Ectodermal cell (in vitro differentiated cells): ENCODE measurements at regions not wholly inside any gene's neighbourhood (a gene's known extent, or its start where the extent isn't known, plus 50 kb on each side); places are given as distances from the start of the nearest gene placed in this dataset.

Source experiments
- H3K27ac ChIP-seq: 2 replicates; pipeline ENCODE4 v1.7.0; 2013; ENCODE audit warnings: mild to moderate bottlenecking, low read depth, low read length; ENCODE audit not compliant: insufficient read depth, poor library complexity, severe bottlenecking
- H3K27me3 ChIP-seq: 2 replicates; pipeline ENCODE4 v1.7.0; 2013; ENCODE audit warnings: mild to moderate bottlenecking, low read length; ENCODE audit not compliant: insufficient read depth, control insufficient read depth, poor library complexity, severe bottlenecking
- H3K36me3 ChIP-seq: one replicate; pipeline ENCODE4 v1.7.0; 2013; ENCODE audit warnings: low read length; ENCODE audit not compliant: control insufficient read depth, insufficient read depth
- H3K4me1 ChIP-seq: one replicate; pipeline ENCODE4 v1.7.0; 2013; ENCODE audit warnings: low read length; ENCODE audit not compliant: control insufficient read depth, insufficient read depth
- H3K4me3 ChIP-seq: 2 replicates; pipeline ENCODE4 v1.7.0; 2013; ENCODE audit warnings: low read depth, low read length, control low read depth; ENCODE audit not compliant: insufficient read depth
- H3K9me3 ChIP-seq: 2 replicates; pipeline ENCODE4 v1.7.0; 2013; ENCODE audit warnings: mild to moderate bottlenecking, low read length, moderate library complexity; ENCODE audit not compliant: control insufficient read depth
- WGBS, 2 experiments: methylation state at CpG; one replicate each; pipeline ENCODE4 v1.1.7; 2013; ENCODE audit warnings: missing lambda C conversion rate in 2 of 2; 5-methylcytosine and 5-hydroxymethylcytosine counted together

DNA sequence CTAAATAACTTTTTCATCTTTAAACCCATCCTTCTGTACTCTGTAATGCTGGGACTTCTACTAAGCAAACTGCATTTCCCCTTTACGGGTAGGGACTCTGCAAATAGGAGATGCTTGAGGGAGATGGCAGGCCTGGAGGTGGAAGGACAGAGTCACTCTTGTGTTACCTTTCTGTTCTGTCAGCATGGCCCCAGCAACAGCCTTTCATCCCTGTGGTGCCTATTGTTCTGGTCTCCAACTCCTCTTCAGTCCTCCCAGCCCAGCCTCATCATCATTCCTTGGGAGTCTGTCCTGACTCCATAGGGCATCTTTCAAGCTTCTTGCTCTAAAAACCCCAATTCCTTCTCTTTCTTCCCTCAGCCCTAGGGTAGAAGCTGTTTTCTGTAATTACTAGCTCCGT lies 230.0 kb downstream of the SNX13 start:
- no peaks in the 10 kb centered on the region for H3K36me3 ChIP-seq
- 19 to 20% methylated on average over 2 of the region's 2 CpGs for WGBS, 2 experiments
- H3K27ac ChIP-seq: no peak overlapping the region
- H3K9me3 ChIP-seq: no peaks in the 10 kb centered on the region
- H3K4me3 ChIP-seq: no peak overlapping the region
- H3K4me1 ChIP-seq: peaks cover 19% of the 10 kb centered on the region
- H3K27me3 ChIP-seq: no peaks in the 10 kb centered on the region

- H3K27ac ChIP-seq: no peak overlapping the region
- H3K9me3 ChIP-seq: no peaks in the 10 kb centered on the region
- WGBS, 2 experiments: no CpG with 5 or more reads among the region's 1 CpG
- H3K27me3 ChIP-seq: no peaks in the 10 kb centered on the region
- H3K4me1 ChIP-seq: peaks cover 18% of the 10 kb centered on the region
- H3K4me3 ChIP-seq: no peak overlapping the region
- H3K36me3 ChIP-seq: no peaks in the 10 kb centered on the region
Measured at GRCh38 chr7:17713584-17713983, 226.7 kb downstream of the SNX13 start.

DNA sequence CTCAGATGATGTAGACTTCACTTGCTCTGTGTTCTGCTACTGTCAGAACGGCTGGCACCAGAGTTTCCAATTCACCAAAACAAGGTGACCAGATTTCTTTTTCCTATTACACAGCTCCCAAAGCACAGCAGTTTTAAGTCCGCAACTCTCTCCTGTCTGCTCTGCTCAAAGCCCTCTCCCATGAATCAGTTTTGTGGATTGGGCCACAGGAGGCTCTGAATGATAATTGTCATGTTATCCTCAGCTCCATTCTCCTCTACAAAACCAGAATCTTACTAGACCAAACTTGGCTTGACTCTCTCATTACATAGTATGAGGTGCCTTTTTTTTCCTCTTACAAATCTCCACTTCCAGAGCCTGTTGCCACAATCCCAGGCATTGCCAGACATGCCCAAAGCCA lies 223.5 kb downstream of the SNX13 start:
- Histone ChIP-seq H3K27me3 (no peaks in the 10 kb centered on the region), H3K27ac (no peak overlapping the region), H3K4me3 (no peak overlapping the region), H3K4me1 (no peaks in the 10 kb centered on the region), H3K9me3 (no peaks in the 10 kb centered on the region), H3K36me3 (no peaks in the 10 kb centered on the region)
- 80 to 81% methylated on average over 1 of the region's 2 CpGs for WGBS, 2 experiments

DNA sequence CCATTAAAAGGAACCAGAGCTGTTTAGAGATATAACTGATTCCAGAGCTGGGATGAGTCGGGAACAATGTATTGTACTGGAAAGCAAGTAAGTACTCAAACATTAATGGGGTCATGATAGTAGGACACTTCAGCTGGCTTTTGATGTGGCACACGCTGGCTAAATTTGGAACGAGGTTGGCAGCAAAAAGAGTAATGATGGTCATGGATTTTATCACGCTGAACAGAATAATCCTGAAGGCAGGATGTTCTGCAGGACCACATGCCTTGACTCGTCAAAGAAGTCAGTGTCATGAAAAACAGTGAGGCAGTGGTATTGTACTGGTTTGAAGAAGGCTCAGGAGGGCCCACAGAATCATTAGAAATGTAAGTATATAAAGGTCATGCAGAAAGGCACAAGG lies 220.3 kb downstream of the SNX13 start:
- H3K4me3 ChIP-seq: no peak overlapping the region
- no peaks in the 10 kb centered on the region for H3K4me1 ChIP-seq
- no peak overlapping the region for H3K27ac ChIP-seq
- 91 to 95% methylated on average over 5 of the region's 5 CpGs for WGBS, 2 experiments
- no peaks in the 10 kb centered on the region for H3K27me3 ChIP-seq
- no peaks in the 10 kb centered on the region for H3K36me3 ChIP-seq
- H3K9me3 ChIP-seq: no peaks in the 10 kb centered on the region

- H3K4me1 ChIP-seq: no peaks in the 10 kb centered on the region
- H3K4me3 ChIP-seq: no peak overlapping the region
- H3K27ac ChIP-seq: no peak overlapping the region
- H3K9me3 ChIP-seq: no peaks in the 10 kb centered on the region
- H3K27me3 ChIP-seq: no peaks in the 10 kb centered on the region
- H3K36me3 ChIP-seq: no peaks in the 10 kb centered on the region
Measured at GRCh38 chr7:17721736-17722285, 218.5 kb downstream of the SNX13 start.

DNA sequence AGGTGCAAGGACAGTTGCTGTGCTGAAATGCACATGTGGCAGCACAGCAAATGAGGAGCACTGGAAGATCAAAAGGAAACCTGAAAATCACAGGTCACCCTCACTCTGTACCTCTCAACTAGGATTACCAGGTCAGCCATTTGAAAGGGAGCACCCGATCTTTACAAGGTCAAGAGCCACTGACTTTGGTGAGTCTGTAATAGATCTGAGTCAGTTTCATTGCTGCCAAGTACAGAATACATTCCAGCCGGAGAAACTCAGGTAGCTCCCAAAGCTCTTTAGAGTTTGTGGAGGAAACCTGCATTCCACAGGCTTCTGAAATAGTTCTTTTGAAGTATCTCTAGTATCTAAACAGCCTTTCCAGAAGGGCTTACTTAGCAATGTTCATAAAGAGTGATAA lies 217.5 kb downstream of the SNX13 start:
- WGBS, 2 experiments: 95 to 96% methylated on average over 2 of the region's 2 CpGs
- Histone ChIP-seq H3K4me3 (no peak overlapping the region), H3K36me3 (no peaks in the 10 kb centered on the region), H3K9me3 (no peaks in the 10 kb centered on the region), H3K4me1 (no peaks in the 10 kb centered on the region), H3K27me3 (no peaks in the 10 kb centered on the region), H3K27ac (no peak overlapping the region)

DNA sequence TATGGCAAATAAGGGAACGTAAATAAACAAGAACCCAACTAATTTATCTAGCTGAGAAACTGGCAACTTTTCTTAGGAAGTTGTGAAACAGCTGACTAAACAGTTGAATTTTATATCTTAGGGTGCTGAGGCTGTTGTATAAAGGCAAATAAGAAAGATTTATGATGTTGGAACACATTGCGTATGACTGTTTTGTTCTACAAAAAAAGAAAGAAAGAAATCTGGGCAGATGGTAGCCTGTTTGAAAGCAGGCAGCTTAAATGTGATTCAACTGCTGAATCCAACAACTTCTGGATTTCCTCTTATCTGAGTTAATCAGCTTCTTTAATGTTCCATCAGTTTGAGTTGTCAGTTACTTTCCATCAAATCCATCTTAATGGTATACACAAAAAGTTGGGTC lies 214.5 kb downstream of the SNX13 start:
- WGBS, 2 experiments: 86 to 99% methylated on average over 2 of the region's 2 CpGs
- Histone ChIP-seq H3K9me3 (no peaks in the 10 kb centered on the region), H3K36me3 (no peaks in the 10 kb centered on the region), H3K27ac (no peak overlapping the region), H3K4me1 (no peaks in the 10 kb centered on the region), H3K4me3 (no peak overlapping the region), H3K27me3 (no peaks in the 10 kb centered on the region)

- Histone ChIP-seq H3K4me3 (no peak overlapping the region), H3K9me3 (no peaks in the 10 kb centered on the region), H3K4me1 (no peaks in the 10 kb centered on the region), H3K36me3 (no peaks in the 10 kb centered on the region), H3K27me3 (no peaks in the 10 kb centered on the region), H3K27ac (no peak overlapping the region)
- 90 to 94% methylated on average over 3 of the region's 3 CpGs for WGBS, 2 experiments
Measured at GRCh38 chr7:17732083-17732482, 208.2 kb downstream of the SNX13 start.
